H9 (cell line): ENCODE measurements at regions not wholly inside any gene's neighbourhood (a gene's known extent, or its start where the extent isn't known, plus 50 kb on each side); places are given as distances from the start of the nearest gene placed in this dataset.

Experiments used
- DNase-seq: peaks from one replicate; pipeline ENCODE4 v3.0.0-alpha.2; 2017
- H2AFZ ChIP-seq: one replicate; pipeline ENCODE4 v1.6.1; 2013; ENCODE audit warnings: mild to moderate bottlenecking, low read length, control low read depth, moderate library complexity
- H2AK5ac ChIP-seq: 2 replicates; pipeline ENCODE4 v1.6.1; 2013; ENCODE audit warnings: low read length, control low read depth, mixed read lengths; ENCODE audit not compliant: insufficient read length
- H2BK120ac ChIP-seq: one replicate; pipeline ENCODE4 v1.6.1; 2013; ENCODE audit warnings: low read depth, mild to moderate bottlenecking, low read length, control low read depth, inconsistent platforms; ENCODE audit not compliant: poor library complexity, severe bottlenecking
- H2BK12ac ChIP-seq: 2 replicates; pipeline ENCODE4 v1.6.1; 2013; ENCODE audit warnings: low read length, control low read depth, mixed read lengths, low read depth; ENCODE audit not compliant: insufficient read length
- H2BK15ac ChIP-seq: 2 replicates; pipeline ENCODE4 v1.6.1; 2013; ENCODE audit warnings: low read depth, low read length, control low read depth
- H2BK20ac ChIP-seq: one replicate; pipeline ENCODE4 v1.6.1; 2013; ENCODE audit warnings: low read depth, mild to moderate bottlenecking, low read length, control low read depth, inconsistent platforms; ENCODE audit not compliant: poor library complexity, severe bottlenecking
- H2BK5ac ChIP-seq: 2 replicates; pipeline ENCODE4 v1.6.1; 2013; ENCODE audit warnings: low read length, control low read depth, mixed read lengths; ENCODE audit not compliant: insufficient read length
- H3K14ac ChIP-seq: 2 replicates; pipeline ENCODE4 v1.6.1; 2013; ENCODE audit warnings: low read length, control low read depth; ENCODE audit not compliant: insufficient read depth
- H3K18ac ChIP-seq: 2 replicates; pipeline ENCODE4 v1.6.1; 2013; ENCODE audit warnings: low read depth, mild to moderate bottlenecking, mixed read lengths, low read length, control low read depth; ENCODE audit not compliant: insufficient read length
- H3K23ac ChIP-seq: 2 replicates; pipeline ENCODE4 v1.6.1; 2013; ENCODE audit warnings: low read length, control low read depth, mixed read lengths, low read depth; ENCODE audit not compliant: insufficient read length
- H3K23me2 ChIP-seq: 2 replicates; pipeline ENCODE4 v1.6.1; 2013; ENCODE audit warnings: low read depth, mild to moderate bottlenecking, mixed read lengths, low read length, control low read depth; ENCODE audit not compliant: insufficient read length, poor library complexity, severe bottlenecking
- H3K27ac ChIP-seq: 2 replicates; pipeline ENCODE4 v1.5.1; 2013; ENCODE audit warnings: low read length, control low read depth, mixed read lengths, low read depth; ENCODE audit not compliant: insufficient read length
- H3K27me3 ChIP-seq: 2 replicates; pipeline ENCODE4 v1.6.1; 2013; ENCODE audit warnings: low read length, control low read depth, inconsistent platforms; ENCODE audit not compliant: insufficient read depth
- H3K4ac ChIP-seq: 2 replicates; pipeline ENCODE4 v1.6.1; 2013; ENCODE audit warnings: low read depth, mild to moderate bottlenecking, control low read depth, inconsistent platforms, low read length, moderate library complexity
- H3K4me1 ChIP-seq: 2 replicates; pipeline ENCODE4 v1.6.1; 2013; ENCODE audit warnings: low read length, control low read depth, inconsistent platforms; ENCODE audit not compliant: insufficient read depth
- H3K4me2 ChIP-seq: 2 replicates; pipeline ENCODE4 v1.6.1; 2013; ENCODE audit warnings: low read length, control low read depth, mixed read lengths; ENCODE audit not compliant: insufficient read length, insufficient read depth
- H3K56ac ChIP-seq: 2 replicates; pipeline ENCODE4 v1.6.1; 2013; ENCODE audit warnings: low read depth, mild to moderate bottlenecking, mixed read lengths, low read length, control low read depth; ENCODE audit not compliant: insufficient read length
- H3K79me1 ChIP-seq: 2 replicates; pipeline ENCODE4 v1.6.1; 2013; ENCODE audit warnings: low read depth, mild to moderate bottlenecking, moderate library complexity, low read length, control low read depth, inconsistent platforms; ENCODE audit not compliant: insufficient read depth, poor library complexity, severe bottlenecking
- H3K79me2 ChIP-seq: 2 replicates; pipeline ENCODE4 v1.6.1; 2013; ENCODE audit warnings: low read length, control low read depth, inconsistent platforms; ENCODE audit not compliant: insufficient read depth
- H3K9ac ChIP-seq: 2 replicates; pipeline ENCODE4 v1.6.1; 2013; ENCODE audit warnings: low read length, control low read depth, mixed read lengths; ENCODE audit not compliant: insufficient read length; ENCODE audit errors: extremely low read depth
- H3K9me3 ChIP-seq: one replicate; pipeline ENCODE4 v1.6.1; 2013; ENCODE audit warnings: low read depth, low read length, inconsistent platforms; ENCODE audit not compliant: control insufficient read depth
- H3T11ph ChIP-seq: one replicate; pipeline ENCODE4 v1.6.1; 2013; ENCODE audit warnings: mild to moderate bottlenecking, low read length, control low read depth, inconsistent platforms
- H4K20me1 ChIP-seq: one replicate; pipeline ENCODE4 v1.6.1; 2013; ENCODE audit not compliant: control insufficient read depth, insufficient read length, insufficient read depth
- H4K5ac ChIP-seq: 2 replicates; pipeline ENCODE4 v1.6.1; 2013; ENCODE audit warnings: low read depth, mild to moderate bottlenecking, mixed read lengths, low read length, control low read depth; ENCODE audit not compliant: insufficient read length
- H4K8ac ChIP-seq: replicated peaks from 2 replicates; pipeline ENCODE4 v1.6.1; 2013; ENCODE audit warnings: low read length, control low read depth, mixed read lengths, low read depth; ENCODE audit not compliant: insufficient read length
- H4K91ac ChIP-seq: 2 replicates; pipeline ENCODE4 v1.6.1; 2013; ENCODE audit warnings: low read depth, mild to moderate bottlenecking, moderate library complexity, mixed read lengths, low read length, control low read depth; ENCODE audit not compliant: insufficient read length
- H3K27ac Mint-ChIP-seq, 3 experiments: 2 replicates in 2 of 3; 3 replicates in 1 of 3; pipeline ENCODE4 v1.8.0; 2020 to 2021; ENCODE audit warnings: mixed read lengths in 3 of 3, mild to moderate bottlenecking in 1 of 3, moderate library complexity in 1 of 3
- H3K27me3 Mint-ChIP-seq: 2 replicates; pipeline ENCODE4 v1.8.0; 2021; ENCODE audit warnings: low read depth, mild to moderate bottlenecking, moderate library complexity, mixed read lengths
- H3K36me3 Mint-ChIP-seq, 3 experiments: 2 replicates in 2 of 3; 3 replicates in 1 of 3; pipeline ENCODE4 v1.8.0; 2020 to 2021; ENCODE audit warnings: low read depth in 3 of 3, mixed read lengths in 3 of 3; ENCODE audit not compliant: insufficient read depth in 1 of 3
- H3K4me1 Mint-ChIP-seq, 2 experiments: 2 replicates each; pipeline ENCODE4 v1.8.0; 2020; ENCODE audit warnings: mixed read lengths in 2 of 2
- H3K4me3 Mint-ChIP-seq, 2 experiments: 2 replicates in 1 of 2; 3 replicates in 1 of 2; pipeline ENCODE4 v1.8.0; 2020 to 2021; ENCODE audit warnings: mild to moderate bottlenecking in 2 of 2, mixed read lengths in 2 of 2, moderate library complexity in 1 of 2
- H3K9me3 Mint-ChIP-seq, 2 experiments: 2 replicates in 1 of 2; 3 replicates in 1 of 2; pipeline ENCODE4 v1.8.0; 2020; ENCODE audit warnings: mild to moderate bottlenecking in 2 of 2, mixed read lengths in 2 of 2, moderate library complexity in 1 of 2
- CTCF ChIP-seq: fragments of 200-600 bp; sonication (generic); conservative IDR thresholded peaks from 3 replicates; pipeline ENCODE4 v1.8.0; 2021; ENCODE audit warnings: antibody characterized with exemption, mild to moderate bottlenecking
- WGBS: extraction: QIAGEN DNeasy Blood & Tissue Kit; methylation state at CpG from one replicate; pipeline ENCODE4 v1.1.7; 2013; ENCODE audit warnings: missing lambda C conversion rate, low lambda C conversion rate, mixed read lengths; ENCODE audit not compliant: insufficient read length; ENCODE audit errors: extremely low coverage; 5-methylcytosine and 5-hydroxymethylcytosine counted together

GRCh38 chr2:118706844-118707243, 140.6 kb downstream of the EN1 start:
- H2AK5ac ChIP-seq, result no peak overlapping the region

More at GRCh38 chr2:118706844-118707243, 140.6 kb downstream of the EN1 start:
- no peaks in the 10 kb centered on the region for H3K9me3 Mint-ChIP-seq
- H3K18ac ChIP-seq, result no peak overlapping the region
- no peaks in the 10 kb centered on the region for H3K79me1 ChIP-seq
- H3K4me2 ChIP-seq, result no peak overlapping the region
- H3K4me1 Mint-ChIP-seq, result peaks cover 8 to 16% of the 10 kb centered on the region in 2 experiments
- no peaks in the 10 kb centered on the region for H3K79me2 ChIP-seq
- H3K27ac ChIP-seq, result no peak overlapping the region
- no peaks in the 10 kb centered on the region for H3K4me1 ChIP-seq
- H3K27me3 Mint-ChIP-seq, result peaks cover 4% of the 10 kb centered on the region
- no peak overlapping the region for H2AFZ ChIP-seq
- no peaks in the 10 kb centered on the region; the same call in 1 of the 2 replicates for H3K27me3 ChIP-seq
- H3K9ac ChIP-seq, result no peak overlapping the region
- no peak for TF ChIP-seq CTCF
- H4K5ac ChIP-seq, result no peak overlapping the region
- H3K14ac ChIP-seq, result no peak overlapping the region
- H3K9me3 ChIP-seq, result no peaks in the 10 kb centered on the region
- no peak overlapping the region for H2BK120ac ChIP-seq
- H3K23ac ChIP-seq, result no peak overlapping the region
- no peaks in the 10 kb centered on the region for H3K23me2 ChIP-seq
- H2BK5ac ChIP-seq, result no peak overlapping the region
- H3K56ac ChIP-seq, result no peak overlapping the region
- no peak overlapping the region for H3K27ac Mint-ChIP-seq
- H3K4ac ChIP-seq, result no peak overlapping the region
- no peak overlapping the region for H4K8ac ChIP-seq
- H2BK15ac ChIP-seq, result no peak overlapping the region
- H2BK20ac ChIP-seq, result no peak overlapping the region
- H3T11ph ChIP-seq, result no peak overlapping the region
- H4K91ac ChIP-seq, result no peak overlapping the region
- no peak overlapping the region for H2BK12ac ChIP-seq
- H3K4me3 Mint-ChIP-seq, result no peak overlapping the region
- DNase-seq, result no peak
- H4K20me1 ChIP-seq, result no peaks in the 10 kb centered on the region
- no peaks in the 10 kb centered on the region; a peak in 1 of 7 replicates for H3K36me3 Mint-ChIP-seq
- no CpG with 5 or more reads among the region's 1 CpG for WGBS
